ENCODE measurements at regions not wholly inside any gene's neighbourhood (a gene's known extent, or its start where the extent isn't known, plus 50 kb on each side); places are given as distances from the start of the nearest gene placed in this dataset.

- TF ChIP-seq, protein P1, sequence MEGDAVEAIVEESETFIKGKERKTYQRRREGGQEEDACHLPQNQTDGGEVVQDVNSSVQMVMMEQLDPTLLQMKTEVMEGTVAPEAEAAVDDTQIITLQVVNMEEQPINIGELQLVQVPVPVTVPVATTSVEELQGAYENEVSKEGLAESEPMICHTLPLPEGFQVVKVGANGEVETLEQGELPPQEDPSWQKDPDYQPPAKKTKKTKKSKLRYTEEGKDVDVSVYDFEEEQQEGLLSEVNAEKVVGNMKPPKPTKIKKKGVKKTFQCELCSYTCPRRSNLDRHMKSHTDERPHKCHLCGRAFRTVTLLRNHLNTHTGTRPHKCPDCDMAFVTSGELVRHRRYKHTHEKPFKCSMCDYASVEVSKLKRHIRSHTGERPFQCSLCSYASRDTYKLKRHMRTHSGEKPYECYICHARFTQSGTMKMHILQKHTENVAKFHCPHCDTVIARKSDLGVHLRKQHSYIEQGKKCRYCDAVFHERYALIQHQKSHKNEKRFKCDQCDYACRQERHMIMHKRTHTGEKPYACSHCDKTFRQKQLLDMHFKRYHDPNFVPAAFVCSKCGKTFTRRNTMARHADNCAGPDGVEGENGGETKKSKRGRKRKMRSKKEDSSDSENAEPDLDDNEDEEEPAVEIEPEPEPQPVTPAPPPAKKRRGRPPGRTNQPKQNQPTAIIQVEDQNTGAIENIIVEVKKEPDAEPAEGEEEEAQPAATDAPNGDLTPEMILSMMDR (IDR thresholded peaks at IDR 0.05) = no peak
- TF ChIP-seq ZFX (IDR thresholded peaks at IDR 0.05; ENCODE audit: borderline replicate concordance) = no peak
Observed at GRCh38 chr4:116899561-116899960, 185.8 kb downstream of the TRAM1L1 start.

Measured in 22Rv1 (cell line).